ENCODE measurements at regions not wholly inside any gene's neighbourhood (a gene's known extent, or its start where the extent isn't known, plus 50 kb on each side); places are given as distances from the start of the nearest gene placed in this dataset.

DNA sequence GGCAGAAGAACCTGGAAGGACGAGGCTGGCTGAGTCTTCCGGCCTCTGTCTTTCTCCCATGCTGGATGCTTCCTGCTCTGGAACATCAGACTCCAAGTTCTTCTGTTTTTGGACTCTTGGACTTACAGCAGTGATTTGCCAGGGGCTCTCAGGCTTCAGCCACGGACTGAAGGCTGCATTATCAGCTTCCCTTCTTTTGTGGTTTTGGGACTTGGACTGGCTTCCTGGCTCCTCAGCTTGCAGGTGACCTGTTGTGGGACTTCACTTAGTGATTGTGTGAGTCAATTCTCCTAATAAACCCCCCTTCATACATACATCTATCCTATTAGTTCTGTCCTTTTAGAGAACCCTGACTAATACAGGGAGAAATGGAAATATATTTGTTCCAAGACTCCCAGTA lies 265.8 kb downstream of the PCDH18 start:
- TF ChIP-seq, protein P1, sequence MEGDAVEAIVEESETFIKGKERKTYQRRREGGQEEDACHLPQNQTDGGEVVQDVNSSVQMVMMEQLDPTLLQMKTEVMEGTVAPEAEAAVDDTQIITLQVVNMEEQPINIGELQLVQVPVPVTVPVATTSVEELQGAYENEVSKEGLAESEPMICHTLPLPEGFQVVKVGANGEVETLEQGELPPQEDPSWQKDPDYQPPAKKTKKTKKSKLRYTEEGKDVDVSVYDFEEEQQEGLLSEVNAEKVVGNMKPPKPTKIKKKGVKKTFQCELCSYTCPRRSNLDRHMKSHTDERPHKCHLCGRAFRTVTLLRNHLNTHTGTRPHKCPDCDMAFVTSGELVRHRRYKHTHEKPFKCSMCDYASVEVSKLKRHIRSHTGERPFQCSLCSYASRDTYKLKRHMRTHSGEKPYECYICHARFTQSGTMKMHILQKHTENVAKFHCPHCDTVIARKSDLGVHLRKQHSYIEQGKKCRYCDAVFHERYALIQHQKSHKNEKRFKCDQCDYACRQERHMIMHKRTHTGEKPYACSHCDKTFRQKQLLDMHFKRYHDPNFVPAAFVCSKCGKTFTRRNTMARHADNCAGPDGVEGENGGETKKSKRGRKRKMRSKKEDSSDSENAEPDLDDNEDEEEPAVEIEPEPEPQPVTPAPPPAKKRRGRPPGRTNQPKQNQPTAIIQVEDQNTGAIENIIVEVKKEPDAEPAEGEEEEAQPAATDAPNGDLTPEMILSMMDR (IDR thresholded peaks at IDR 0.05): no peak
- no peak for TF ChIP-seq POLR2A (IDR thresholded peaks at IDR 0.05)
- TF ChIP-seq EP300 (IDR thresholded peaks at IDR 0.05): no peak

Data from stomach (tissue), 4 donors.